A549 (cell line): ENCODE measurements at regions not wholly inside any gene's neighbourhood (a gene's known extent, or its start where the extent isn't known, plus 50 kb on each side); places are given as distances from the start of the nearest gene placed in this dataset.

Experiments
- CEBPB ChIP-seq, 2 experiments: fragments of >200 bp in 1 of 2; sonication (Bioruptor Twin) in 1 of 2; formaldehyde crosslinking in 1 of 2; IDR thresholded peaks; 2 replicates each; pipeline ENCODE4 v1.6.1; 2012 to 2016
- CTCF ChIP-seq: fragments of >200 bp; sonication (Bioruptor Twin); formaldehyde crosslinking; IDR thresholded peaks from 3 replicates; pipeline ENCODE4 v1.5.1; 2016
- HOXB13 ChIP-seq: fragments of 250-450 bp; sonication (Bioruptor Pico); IDR thresholded peaks from 2 replicates; pipeline ENCODE4 v1.5.0; 2020; ENCODE audit warnings: low read depth, mild to moderate bottlenecking, moderate library complexity
- NFE2L2 ChIP-seq: fragments of 150-350 bp; conservative IDR thresholded peaks from 2 replicates; pipeline ENCODE4 v1.6.1; 2014; ENCODE audit warnings: low read length
- PHF8 ChIP-seq: fragments of 200-600 bp; sonication (generic); IDR thresholded peaks from 2 replicates; pipeline ENCODE4 v1.6.1; 2016; ENCODE audit warnings: low read depth, mild to moderate bottlenecking, antibody characterized with exemption, moderate library complexity, borderline replicate concordance
- POLR2A ChIP-seq: IDR thresholded peaks from 2 replicates; pipeline ENCODE4 v1.6.1; 2012; ENCODE audit warnings: mild to moderate bottlenecking, low read length
- POLR2AphosphoS2 ChIP-seq: conservative IDR thresholded peaks from 2 replicates; pipeline ENCODE4 v1.6.1; 2012; ENCODE audit warnings: low read length, improper control_type of control experiment, inconsistent platforms
- SMC3 ChIP-seq: fragments of >200 bp; sonication (Bioruptor Twin); formaldehyde crosslinking; IDR thresholded peaks from 3 replicates; pipeline ENCODE4 v1.6.1; 2018; ENCODE audit warnings: inconsistent platforms
- TF ChIP-seq, protein P1 (sequence below): fragments of 200-600 bp; sonication (generic); IDR thresholded peaks from 2 replicates; pipeline ENCODE4 v1.6.1; 2016; ENCODE audit warnings: antibody characterized with exemption, mild to moderate bottlenecking, moderate library complexity

DNA sequence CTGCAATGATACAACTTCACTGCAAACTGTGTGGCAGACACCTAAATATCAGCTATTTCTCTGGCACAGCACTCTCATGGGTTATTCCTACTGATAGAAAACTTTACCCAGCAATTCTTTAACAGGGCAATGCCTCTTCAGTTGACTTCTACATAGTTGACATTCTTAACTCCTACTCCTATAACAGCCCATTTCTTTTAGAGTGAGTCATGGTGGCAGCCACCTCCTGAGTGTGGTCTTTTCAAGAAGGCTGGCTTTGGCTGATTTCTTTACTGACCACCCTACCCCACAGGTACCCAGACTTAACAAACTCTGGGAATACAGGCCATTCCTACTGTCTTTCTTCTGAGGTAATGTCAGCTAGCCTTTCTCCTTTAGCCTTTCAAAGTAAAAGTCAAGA is 805.8 kb upstream of the ADGRL2 start:
- no peak for TF ChIP-seq POLR2AphosphoS2
- TF ChIP-seq CEBPB (IDR thresholded peaks at IDR 0.05): no peak
- TF ChIP-seq SMC3: no peak
- TF ChIP-seq CTCF: no peak
- TF ChIP-seq HOXB13 (CRISPR knock-in tag): no peak
- TF ChIP-seq POLR2A: no peak
- TF ChIP-seq PHF8: no peak
- TF ChIP-seq NFE2L2: no peak
- TF ChIP-seq, protein P1, sequence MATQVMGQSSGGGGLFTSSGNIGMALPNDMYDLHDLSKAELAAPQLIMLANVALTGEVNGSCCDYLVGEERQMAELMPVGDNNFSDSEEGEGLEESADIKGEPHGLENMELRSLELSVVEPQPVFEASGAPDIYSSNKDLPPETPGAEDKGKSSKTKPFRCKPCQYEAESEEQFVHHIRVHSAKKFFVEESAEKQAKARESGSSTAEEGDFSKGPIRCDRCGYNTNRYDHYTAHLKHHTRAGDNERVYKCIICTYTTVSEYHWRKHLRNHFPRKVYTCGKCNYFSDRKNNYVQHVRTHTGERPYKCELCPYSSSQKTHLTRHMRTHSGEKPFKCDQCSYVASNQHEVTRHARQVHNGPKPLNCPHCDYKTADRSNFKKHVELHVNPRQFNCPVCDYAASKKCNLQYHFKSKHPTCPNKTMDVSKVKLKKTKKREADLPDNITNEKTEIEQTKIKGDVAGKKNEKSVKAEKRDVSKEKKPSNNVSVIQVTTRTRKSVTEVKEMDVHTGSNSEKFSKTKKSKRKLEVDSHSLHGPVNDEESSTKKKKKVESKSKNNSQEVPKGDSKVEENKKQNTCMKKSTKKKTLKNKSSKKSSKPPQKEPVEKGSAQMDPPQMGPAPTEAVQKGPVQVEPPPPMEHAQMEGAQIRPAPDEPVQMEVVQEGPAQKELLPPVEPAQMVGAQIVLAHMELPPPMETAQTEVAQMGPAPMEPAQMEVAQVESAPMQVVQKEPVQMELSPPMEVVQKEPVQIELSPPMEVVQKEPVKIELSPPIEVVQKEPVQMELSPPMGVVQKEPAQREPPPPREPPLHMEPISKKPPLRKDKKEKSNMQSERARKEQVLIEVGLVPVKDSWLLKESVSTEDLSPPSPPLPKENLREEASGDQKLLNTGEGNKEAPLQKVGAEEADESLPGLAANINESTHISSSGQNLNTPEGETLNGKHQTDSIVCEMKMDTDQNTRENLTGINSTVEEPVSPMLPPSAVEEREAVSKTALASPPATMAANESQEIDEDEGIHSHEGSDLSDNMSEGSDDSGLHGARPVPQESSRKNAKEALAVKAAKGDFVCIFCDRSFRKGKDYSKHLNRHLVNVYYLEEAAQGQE: no peak
